ENCODE measurements at regions not wholly inside any gene's neighbourhood (a gene's known extent, or its start where the extent isn't known, plus 50 kb on each side); places are given as distances from the start of the nearest gene placed in this dataset.

- TF ChIP-seq POLR2A (IDR thresholded peaks at IDR 0.05) (no peak), CTCF (IDR thresholded peaks at IDR 0.05) (no peak)
Measured at GRCh38 chr16:5549802-5550201, 452.2 kb upstream of the EEF2KMT start.
